ENCODE measurements at regions not wholly inside any gene's neighbourhood (a gene's known extent, or its start where the extent isn't known, plus 50 kb on each side); places are given as distances from the start of the nearest gene placed in this dataset.

DNA sequence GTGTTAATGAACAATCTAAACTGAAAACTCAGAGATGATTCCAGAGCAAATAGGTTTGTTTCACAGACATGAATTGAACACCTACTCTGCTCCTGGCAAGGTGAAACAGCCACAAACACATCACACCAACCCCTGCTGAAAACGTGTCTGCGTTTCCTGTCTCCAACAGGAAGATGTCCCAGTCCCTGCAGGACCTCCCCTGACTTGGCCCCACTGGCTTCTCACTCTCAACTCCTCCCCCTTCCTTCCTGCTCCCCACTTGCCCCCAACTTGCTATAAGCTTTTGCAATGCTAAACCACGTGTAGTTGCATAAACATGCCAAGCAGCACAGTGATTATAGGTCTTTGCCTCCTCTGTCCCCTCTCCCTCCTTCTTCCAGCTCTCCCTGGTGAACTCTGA lies 567.6 kb downstream of the BCL11B start:
- TF ChIP-seq, protein P1, sequence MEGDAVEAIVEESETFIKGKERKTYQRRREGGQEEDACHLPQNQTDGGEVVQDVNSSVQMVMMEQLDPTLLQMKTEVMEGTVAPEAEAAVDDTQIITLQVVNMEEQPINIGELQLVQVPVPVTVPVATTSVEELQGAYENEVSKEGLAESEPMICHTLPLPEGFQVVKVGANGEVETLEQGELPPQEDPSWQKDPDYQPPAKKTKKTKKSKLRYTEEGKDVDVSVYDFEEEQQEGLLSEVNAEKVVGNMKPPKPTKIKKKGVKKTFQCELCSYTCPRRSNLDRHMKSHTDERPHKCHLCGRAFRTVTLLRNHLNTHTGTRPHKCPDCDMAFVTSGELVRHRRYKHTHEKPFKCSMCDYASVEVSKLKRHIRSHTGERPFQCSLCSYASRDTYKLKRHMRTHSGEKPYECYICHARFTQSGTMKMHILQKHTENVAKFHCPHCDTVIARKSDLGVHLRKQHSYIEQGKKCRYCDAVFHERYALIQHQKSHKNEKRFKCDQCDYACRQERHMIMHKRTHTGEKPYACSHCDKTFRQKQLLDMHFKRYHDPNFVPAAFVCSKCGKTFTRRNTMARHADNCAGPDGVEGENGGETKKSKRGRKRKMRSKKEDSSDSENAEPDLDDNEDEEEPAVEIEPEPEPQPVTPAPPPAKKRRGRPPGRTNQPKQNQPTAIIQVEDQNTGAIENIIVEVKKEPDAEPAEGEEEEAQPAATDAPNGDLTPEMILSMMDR (IDR thresholded peaks at IDR 0.05) = no peak
- TF ChIP-seq POLR2AphosphoS5 (IDR thresholded peaks at IDR 0.05) = no peak

All from suprapubic skin (tissue), 3 donors.